HUDEP-2 (cell line): ENCODE measurements at regions not wholly inside any gene's neighbourhood (a gene's known extent, or its start where the extent isn't known, plus 50 kb on each side); places are given as distances from the start of the nearest gene placed in this dataset.

Experiments used
- DNase-seq, 76 experiments: peaks; one replicate each; lab custom pipeline; 2025; ENCODE audit not compliant: unreplicated experiment in 76 of 76; lab: John Stamatoyannopoulos, UW

DNA sequence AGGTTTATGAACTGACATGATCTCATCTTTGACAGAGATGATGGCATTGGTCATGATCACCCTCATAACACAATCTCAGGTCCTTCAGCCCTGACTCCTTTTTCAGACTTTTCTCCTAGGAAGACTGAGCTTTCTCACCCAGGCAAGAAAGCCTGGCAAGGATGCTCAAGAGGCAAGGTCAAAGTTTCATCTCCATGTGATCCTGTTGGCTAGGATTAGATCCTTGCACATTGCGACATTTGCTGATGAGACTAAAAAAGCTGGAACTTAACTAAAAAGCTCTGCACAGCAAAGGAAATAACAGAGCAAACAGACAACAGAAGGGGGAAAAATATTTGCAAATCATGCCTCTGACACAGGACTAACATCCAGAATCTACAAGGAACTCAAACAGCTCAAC lies 444.1 kb upstream of the PSMD7 start:
- no peak for DNase-seq

GRCh38 chr16:73848993-73849392 lies 447.6 kb upstream of the PSMD7 start:
- DNase-seq: no peak

DNA sequence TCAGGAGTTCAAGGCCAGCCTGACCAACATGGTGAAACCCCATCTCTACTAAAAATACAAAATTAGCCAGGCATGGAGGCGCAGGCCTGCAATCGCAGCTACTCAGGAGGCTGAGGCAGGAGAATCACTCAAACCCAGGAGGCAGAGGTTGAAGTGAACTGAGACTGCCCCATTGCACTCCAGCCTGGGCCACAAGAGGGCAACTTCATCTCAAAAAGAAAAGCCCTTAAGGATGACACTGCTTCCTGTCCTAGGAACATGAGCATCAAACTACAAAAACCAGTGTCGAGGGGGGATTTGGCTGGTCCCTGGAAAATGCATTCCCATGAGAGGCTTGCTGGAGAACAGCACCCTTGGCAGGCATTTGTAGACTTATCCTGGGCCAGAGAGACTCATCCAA lies 449.5 kb upstream of the PSMD7 start:
- DNase-seq: no peak

DNA sequence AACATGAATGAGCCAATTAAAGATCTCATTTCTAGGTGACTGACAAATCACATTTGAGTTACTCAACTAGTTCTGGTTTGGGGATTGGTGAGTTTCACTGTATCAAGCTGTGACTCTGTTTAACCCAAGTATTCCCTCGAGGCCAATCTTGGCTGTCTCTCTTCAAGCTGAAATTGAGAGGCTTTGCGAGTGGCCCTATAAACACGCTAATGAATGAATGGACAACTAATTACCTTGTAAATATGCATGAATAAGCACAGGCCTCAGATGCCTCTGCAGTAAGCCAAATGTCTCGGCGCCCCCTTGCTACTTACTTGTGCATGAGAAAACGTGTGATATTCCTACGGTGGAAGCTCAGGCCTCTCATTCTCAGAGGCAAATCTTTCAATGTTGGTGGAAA lies 450.3 kb upstream of the PSMD7 start:
- no peak for DNase-seq

DNA sequence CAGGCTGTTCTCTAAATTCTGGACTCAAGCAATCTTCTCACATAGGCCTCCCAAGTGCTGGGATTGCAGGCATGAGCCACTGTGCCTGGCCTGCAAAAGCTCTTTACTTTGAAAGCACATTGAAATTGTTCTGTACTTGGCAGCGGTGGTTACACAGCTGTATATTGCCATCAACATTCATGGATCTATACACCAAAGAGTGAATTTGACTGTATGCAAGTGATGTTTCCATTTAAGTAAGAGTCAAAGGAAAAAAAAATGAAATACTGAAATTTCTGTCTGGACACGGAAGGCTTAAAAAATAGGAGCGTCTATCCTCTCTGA lies 450.6 kb upstream of the PSMD7 start:
- no peak for DNase-seq

GRCh38 chr16:73845238-73846006 lies 451.2 kb upstream of the PSMD7 start:
- DNase-seq: no peak

- DNase-seq: no peak
Measured at GRCh38 chr16:73840728-73841127, 455.9 kb upstream of the PSMD7 start.

- no peak for DNase-seq
Measured at GRCh38 chr16:73831220-73831619, 465.4 kb upstream of the PSMD7 start.

GRCh38 chr16:73823205-73823849 lies 473.3 kb upstream of the PSMD7 start:
- DNase-seq: no peak

DNA sequence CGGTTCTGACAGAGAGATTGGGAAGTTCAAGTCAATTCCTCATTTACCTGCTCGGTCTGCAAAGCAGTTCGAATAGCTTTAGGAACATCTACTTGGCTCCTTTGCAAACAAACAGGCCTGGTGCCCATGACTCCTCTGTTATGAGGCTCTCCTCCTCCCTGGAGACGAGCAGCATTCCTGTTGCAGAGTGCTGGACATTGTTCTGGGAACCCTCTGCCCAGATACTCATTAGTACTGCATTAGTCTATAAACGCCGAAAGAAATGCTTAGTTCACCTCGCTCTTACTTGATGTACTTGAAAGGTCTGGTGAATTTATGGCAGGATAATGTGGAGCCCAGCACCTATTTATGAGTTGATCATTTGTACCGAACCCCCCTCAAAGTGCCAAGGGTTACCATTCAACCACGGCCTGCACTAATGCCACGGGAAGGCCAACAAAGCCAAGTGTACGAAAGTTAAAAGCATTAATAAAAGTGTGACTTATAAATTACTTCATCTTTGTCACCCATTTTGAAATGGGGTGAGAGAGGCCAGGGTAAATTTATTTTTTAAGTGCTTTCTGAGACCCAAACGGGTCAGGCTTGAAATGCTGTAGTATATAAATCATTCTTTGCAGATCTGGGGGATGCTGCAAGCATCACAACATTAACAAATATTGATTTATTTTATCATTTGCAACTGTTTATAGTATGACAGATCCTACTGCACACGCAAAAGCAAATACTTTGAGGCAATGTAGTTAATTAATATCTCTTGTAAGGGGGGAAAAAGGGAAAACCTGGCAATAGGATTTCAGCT lies 478.9 kb upstream of the PSMD7 start:
- no peak for DNase-seq

GRCh38 chr16:73813527-73813926 lies 483.1 kb upstream of the PSMD7 start:
- DNase-seq: no peak

DNA sequence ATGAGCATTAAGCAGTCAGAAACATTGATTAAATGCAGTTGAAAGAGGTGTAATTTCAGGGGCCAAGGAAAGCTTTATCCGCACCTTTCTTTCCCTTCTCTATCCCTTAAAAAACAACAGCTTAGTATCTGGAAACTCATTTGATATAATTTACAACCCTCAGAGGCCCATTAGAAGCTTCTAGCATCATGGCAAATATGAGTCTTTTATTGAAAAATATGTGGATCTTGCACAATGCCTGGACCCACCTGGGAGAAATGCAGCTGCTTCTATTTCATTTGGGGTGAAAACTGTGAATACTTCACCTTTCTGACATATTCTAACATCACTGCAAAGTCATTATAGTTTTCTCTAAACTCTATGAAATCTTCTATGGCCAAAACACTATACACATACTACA lies 492.2 kb upstream of the PSMD7 start:
- DNase-seq: no peak

DNA sequence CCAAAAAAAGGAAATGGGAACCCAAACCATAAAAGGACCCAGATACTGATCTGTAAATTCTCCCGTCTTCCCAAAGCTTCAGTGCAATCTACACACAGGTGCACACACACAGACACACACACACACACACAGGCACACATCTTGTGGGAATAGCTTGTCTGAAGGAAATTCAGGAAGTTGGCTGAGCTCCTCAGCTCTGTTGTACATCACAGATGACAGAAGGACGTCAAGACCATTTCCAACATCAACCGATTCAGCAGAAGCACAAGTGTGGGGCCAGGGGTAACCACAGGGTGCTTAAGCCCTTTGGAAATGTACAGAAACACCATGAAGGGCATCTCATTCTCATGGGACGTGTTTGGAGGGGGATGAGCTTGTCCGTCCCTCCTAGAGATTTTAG lies 498.1 kb upstream of the PSMD7 start:
- DNase-seq: no peak

DNA sequence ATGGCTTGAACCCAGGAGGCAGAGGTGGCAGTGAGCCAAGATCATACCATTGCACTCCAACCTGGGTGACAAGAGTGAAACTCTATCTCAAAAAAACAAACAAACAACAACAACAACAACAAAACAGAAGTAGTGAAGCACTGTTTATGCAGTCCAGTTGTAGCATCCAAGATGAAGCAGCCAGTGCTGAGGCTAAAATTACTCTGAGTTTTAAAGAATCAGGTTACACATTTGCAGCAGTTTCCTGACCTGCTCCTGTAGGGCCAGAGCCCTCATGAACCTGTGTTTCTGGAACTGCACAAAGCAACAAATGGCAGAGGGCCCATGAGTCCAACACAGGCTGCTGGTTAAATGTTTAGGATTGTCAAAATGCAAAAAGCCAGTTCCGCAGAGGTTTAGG lies 499.5 kb upstream of the PSMD7 start:
- DNase-seq: no peak

GRCh38 chr16:73796241-73796640 lies 500.4 kb upstream of the PSMD7 start:
- DNase-seq: no peak

DNA sequence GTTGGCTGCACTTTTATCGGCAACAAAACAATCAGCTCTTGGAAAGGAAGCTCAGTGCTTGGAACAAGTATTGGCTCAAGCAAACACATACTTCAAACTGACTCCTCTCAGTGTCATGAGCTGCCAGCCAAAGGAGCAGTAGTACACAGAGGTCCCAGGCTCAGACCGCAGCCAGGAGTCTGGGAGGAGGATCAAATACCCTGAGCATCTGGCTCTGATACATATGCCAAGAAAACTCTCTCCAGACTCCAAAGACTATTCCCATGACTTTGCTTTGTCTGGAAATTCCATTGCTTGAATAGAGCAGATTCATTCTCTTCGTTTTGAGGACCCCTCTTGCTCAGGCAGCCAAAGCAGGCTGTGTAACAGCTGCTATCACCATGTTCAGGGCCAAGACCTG lies 501.6 kb upstream of the PSMD7 start:
- no peak for DNase-seq

GRCh38 chr16:73793871-73794437 lies 502.7 kb upstream of the PSMD7 start:
- DNase-seq: no peak

- DNase-seq: no peak
Measured at GRCh38 chr16:73793260-73793659, 503.4 kb upstream of the PSMD7 start.

GRCh38 chr16:73792199-73793020 lies 504.2 kb upstream of the PSMD7 start:
- DNase-seq: no peak

- DNase-seq: no peak
Measured at GRCh38 chr16:73781297-73781696, 515.3 kb upstream of the PSMD7 start.

GRCh38 chr16:73778887-73779286 lies 517.7 kb upstream of the PSMD7 start:
- no peak for DNase-seq
